GM12891 (cell line): ENCODE measurements at regions not wholly inside any gene's neighbourhood (a gene's known extent, or its start where the extent isn't known, plus 50 kb on each side); places are given as distances from the start of the nearest gene placed in this dataset.

Source experiments
- POLR2A ChIP-seq: IDR thresholded peaks from 2 replicates; pipeline ENCODE4 v1.6.1; 2011; ENCODE audit warnings: low read depth, low read length, control low read depth
- POLR2AphosphoS5 ChIP-seq: IDR thresholded peaks from 2 replicates; pipeline ENCODE4 v1.6.1; 2011; ENCODE audit warnings: low read depth, low read length, control low read depth
- TAF1 ChIP-seq: IDR thresholded peaks from 2 replicates; pipeline ENCODE4 v1.6.1; 2011; ENCODE audit warnings: low read depth, low read length, control low read depth

DNA sequence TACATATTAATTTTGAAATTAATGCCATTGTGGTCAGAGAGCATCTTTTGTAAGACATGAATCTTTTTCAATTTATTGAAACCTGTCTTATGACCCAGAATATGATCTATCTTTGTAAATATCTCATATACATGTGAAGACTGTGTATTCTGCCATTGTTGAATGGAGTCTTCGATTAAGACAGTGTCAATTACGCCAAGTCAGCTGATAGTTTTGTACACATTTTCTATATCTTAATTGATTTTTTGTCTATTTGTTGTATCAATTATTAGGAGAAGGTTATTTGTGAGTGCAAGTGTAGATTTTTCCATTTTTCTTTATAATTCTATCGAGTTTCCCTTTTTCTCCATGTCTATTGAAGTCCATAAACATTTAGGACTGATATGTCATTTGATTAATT is 471.6 kb downstream of the MED10 start:
- TF ChIP-seq POLR2A, result no peak
- TF ChIP-seq TAF1, result no peak
- TF ChIP-seq POLR2AphosphoS5, result no peak
